Muscle of leg (tissue), 3 donors: ENCODE measurements at regions not wholly inside any gene's neighbourhood (a gene's known extent, or its start where the extent isn't known, plus 50 kb on each side); places are given as distances from the start of the nearest gene placed in this dataset.
"Not testable (repeated sequence)": the region's sequence is repeated elsewhere in the genome, so short reads cannot be mapped to it uniquely, and the experiment has no call there.

Experiments used
- DNase-seq: peaks from one replicate; pipeline ENCODE4 v3.0.0; 2013
- H3K27ac ChIP-seq: one replicate; pipeline ENCODE4 v1.5.1; 2013; ENCODE audit warnings: mild to moderate bottlenecking, low read length, control low read depth
- H3K27me3 ChIP-seq: one replicate; pipeline ENCODE4 v1.6.1; 2013; ENCODE audit warnings: low read length; ENCODE audit not compliant: control insufficient read depth, insufficient read depth
- H3K36me3 ChIP-seq: one replicate; pipeline ENCODE4 v1.6.1; 2013; ENCODE audit warnings: low read length; ENCODE audit not compliant: control insufficient read depth, insufficient read depth
- H3K4me1 ChIP-seq: one replicate; pipeline ENCODE4 v1.6.1; 2013; ENCODE audit warnings: low read length; ENCODE audit not compliant: control insufficient read depth, insufficient read depth
- H3K4me3 ChIP-seq: one replicate; pipeline ENCODE4 v1.5.1; 2013; ENCODE audit warnings: low read length, control low read depth
- H3K9me3 ChIP-seq: replicated peaks from 2 replicates; pipeline ENCODE4 v1.6.1; 2013; ENCODE audit warnings: low read depth, low read length; ENCODE audit not compliant: control insufficient read depth
- WGBS: methylation state at CpG from one replicate; pipeline ENCODE4 v1.1.5; 2013; ENCODE audit warnings: missing lambda C conversion rate; ENCODE audit not compliant: insufficient coverage; 5-methylcytosine and 5-hydroxymethylcytosine counted together

DNA sequence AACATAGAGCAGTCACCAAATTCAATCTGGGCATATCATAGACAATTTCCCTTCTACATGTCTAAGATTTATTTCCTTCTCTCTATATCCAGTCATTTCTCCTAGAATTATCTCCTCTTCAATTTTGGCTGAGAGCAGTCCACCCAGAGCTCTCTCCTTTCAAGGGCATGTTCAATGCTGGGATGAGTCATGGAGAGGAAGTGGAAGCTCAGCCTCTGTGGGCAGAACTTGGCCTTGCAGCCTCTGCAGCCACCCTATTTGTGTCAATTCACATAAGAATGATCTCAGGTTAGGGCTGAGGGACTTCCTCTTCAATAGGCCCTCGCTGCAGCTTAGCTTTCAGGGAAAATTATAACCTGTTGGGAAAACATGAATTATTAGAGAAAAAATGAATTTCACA lies 560.8 kb downstream of the POM121L12 start:
- no peak for DNase-seq
- WGBS, result no CpG with 5 or more reads among the region's 1 CpG

DNA sequence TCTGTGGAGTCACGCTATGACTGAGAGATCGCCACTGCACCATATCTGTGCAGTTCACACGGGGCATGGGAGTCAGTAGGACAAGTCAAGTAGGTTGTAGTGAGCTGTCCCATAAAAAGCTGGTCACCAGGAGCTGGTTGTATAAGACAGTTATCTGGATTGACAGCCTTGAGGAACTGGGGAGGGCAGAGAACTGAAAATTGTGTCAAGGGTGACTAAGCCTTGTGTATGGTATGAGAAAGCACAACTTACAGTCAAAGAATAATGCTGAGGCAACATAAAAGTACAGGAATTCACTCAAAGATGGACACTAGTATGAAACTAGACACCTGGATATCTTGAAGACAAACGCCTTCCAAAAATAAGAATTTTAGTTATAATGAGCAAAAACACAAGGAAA lies 564.9 kb downstream of the POM121L12 start:
- Histone ChIP-seq H3K36me3 (no peaks in the 10 kb centered on the region), H3K9me3 (no peaks in the 10 kb centered on the region), H3K4me3 (no peak overlapping the region), H3K4me1 (no peaks in the 10 kb centered on the region), H3K27me3 (no peaks in the 10 kb centered on the region), H3K27ac (no peak overlapping the region)
- DNase-seq, result no peak
- 100% methylated on average over 2 of the region's 4 CpGs for WGBS

More for the DNA sequence above, 560.8 kb downstream of the POM121L12 start:
- Histone ChIP-seq H3K36me3 (no peaks in the 10 kb centered on the region), H3K27me3 (no peaks in the 10 kb centered on the region), H3K4me1 (no peaks in the 10 kb centered on the region), H3K27ac (no peak overlapping the region), H3K9me3 (no peaks in the 10 kb centered on the region), H3K4me3 (no peak overlapping the region)

DNA sequence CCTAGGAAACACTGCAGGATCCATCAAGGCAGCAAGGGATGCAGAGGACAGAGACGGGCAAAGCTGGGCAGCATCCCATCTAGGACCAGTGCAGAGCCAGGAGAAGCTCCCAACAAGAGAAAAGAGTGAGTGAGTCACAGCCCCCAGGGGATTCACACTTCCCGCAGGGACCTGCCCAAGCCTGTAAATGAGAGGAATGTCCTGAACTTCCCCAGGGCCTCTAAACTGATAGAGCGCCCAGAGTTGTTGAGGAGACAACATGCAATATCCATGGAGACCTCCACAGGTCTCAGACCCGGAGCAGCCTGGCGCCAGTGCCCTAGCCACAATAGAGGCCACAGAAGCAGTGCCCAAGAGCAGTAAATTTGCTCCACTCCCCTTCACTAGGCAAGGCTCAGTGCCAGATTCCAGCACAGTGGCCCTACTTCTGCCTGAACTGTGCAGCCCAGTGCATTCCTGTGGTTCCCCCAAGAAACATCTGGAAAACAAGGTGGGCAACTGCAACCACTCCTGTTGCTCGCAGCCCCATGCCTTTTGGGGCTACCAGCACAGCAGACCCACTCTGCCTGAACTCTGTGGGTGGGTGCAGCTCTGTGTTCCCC lies 567.5 kb downstream of the POM121L12 start:
- H3K4me3 ChIP-seq, result no peak overlapping the region

DNA sequence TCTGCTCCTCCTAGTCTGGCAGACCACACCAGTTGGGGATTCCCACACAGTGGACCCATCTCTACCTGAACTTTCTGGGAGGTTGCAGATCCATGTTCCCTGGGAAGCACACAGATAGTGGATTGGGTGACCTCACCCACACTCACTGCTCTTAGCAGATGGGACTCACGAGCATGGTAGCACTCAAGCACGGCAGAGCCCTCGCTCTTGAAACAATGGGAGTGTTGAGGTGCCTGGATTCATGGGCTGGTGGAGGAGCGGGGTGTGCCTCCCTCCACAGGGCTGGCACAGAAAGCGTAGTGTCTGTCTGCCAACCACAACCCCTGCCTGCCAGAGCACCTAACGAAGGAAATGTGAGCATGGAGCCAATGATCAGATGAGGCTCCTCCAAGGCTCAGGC lies 568.0 kb downstream of the POM121L12 start:
- 94% methylated on average over 5 of the region's 6 CpGs for WGBS
- DNase-seq, result no peak
- H3K9me3 ChIP-seq, result no peaks in the 10 kb centered on the region
- no peaks in the 10 kb centered on the region for H3K36me3 ChIP-seq
- no peaks in the 10 kb centered on the region for H3K27me3 ChIP-seq
- H3K4me3 ChIP-seq, result no peak overlapping the region
- no peak overlapping the region for H3K27ac ChIP-seq
- H3K4me1 ChIP-seq, result no peaks in the 10 kb centered on the region

More for the DNA sequence above, 567.5 kb downstream of the POM121L12 start:
- 78% methylated on average over 5 of the region's 6 CpGs for WGBS
- H3K36me3 ChIP-seq, result no peaks in the 10 kb centered on the region
- H3K27me3 ChIP-seq, result no peaks in the 10 kb centered on the region
- H3K27ac ChIP-seq, result no peak overlapping the region
- no peaks in the 10 kb centered on the region for H3K9me3 ChIP-seq
- no peak for DNase-seq
- H3K4me1 ChIP-seq, result no peaks in the 10 kb centered on the region

DNA sequence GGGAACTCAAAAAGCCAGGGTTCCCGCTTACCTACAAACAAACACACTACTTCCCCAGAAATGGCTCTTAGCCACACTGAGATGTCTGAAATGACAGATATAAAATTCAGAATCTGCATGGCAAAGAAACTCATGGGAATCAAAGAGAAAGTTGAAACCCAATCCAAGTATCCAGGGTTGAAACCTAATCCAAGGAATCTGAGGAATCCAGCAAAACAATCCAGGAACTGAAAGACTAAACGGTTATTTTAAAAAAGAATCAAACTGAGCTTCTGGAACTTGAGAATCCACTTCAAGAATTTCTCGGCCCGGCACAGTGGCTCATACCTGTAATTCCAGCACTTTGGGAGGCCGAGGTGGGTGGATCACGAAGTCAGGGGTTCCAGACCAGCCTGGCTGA lies 568.8 kb downstream of the POM121L12 start:
- no peaks in the 10 kb centered on the region for H3K4me1 ChIP-seq
- WGBS, result no CpG with 5 or more reads among the region's 6 CpGs

DNA sequence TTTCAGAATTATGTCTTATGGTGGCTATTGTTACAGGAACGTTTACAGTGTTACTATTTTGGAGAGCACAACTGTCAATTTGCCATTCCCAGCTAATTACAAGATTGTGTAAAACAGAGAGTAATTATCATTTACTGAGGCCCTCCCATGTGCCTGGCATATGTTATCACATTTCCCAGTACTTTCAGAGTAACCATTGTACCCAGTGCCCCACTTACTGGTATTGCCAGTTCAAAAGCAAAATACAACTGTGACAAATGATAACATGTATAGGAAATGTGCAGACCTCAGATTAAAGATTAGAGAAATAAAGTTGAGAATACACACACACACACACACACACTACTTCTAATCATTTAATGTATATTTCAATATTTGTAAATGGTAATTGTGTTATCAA lies 572.5 kb downstream of the POM121L12 start:
- WGBS, result no CpG with 5 or more reads among the region's 1 CpG
- H3K36me3 ChIP-seq, result no peaks in the 10 kb centered on the region
- H3K27ac ChIP-seq, result no peak overlapping the region
- no peak for DNase-seq
- H3K27me3 ChIP-seq, result no peaks in the 10 kb centered on the region
- H3K4me1 ChIP-seq, result no peaks in the 10 kb centered on the region
- H3K4me3 ChIP-seq, result no peak overlapping the region
- H3K9me3 ChIP-seq, result no peaks in the 10 kb centered on the region

More for the DNA sequence above, 568.8 kb downstream of the POM121L12 start:
- Histone ChIP-seq H3K9me3 (no peaks in the 10 kb centered on the region), H3K36me3 (no peaks in the 10 kb centered on the region), H3K4me3 (no peak overlapping the region), H3K27ac (no peak overlapping the region), H3K27me3 (no peaks in the 10 kb centered on the region)
- DNase-seq, result peak; percentile 3

DNA sequence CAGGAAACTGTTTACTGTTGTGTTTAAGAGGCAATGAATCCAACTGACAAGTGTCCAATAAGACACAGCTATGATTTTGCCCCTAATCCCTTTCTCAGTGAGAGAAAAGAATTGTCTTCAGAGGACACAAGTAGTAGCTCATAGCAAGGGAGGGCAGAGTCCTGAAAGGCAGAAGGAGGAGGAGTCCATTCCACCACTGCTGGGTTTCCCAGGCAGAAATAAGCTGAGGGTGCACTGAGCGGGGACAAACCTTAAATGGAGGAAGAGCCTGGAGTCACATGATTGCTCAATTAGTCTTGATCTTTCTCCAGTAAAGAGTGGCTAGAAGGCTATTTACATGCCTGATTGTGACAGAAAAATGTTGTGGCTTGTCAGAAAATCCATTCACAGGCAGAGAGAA lies 573.8 kb downstream of the POM121L12 start:
- no CpG with 5 or more reads among the region's 1 CpG for WGBS
- Histone ChIP-seq H3K4me3 (no peak overlapping the region), H3K27ac (no peak overlapping the region)

DNA sequence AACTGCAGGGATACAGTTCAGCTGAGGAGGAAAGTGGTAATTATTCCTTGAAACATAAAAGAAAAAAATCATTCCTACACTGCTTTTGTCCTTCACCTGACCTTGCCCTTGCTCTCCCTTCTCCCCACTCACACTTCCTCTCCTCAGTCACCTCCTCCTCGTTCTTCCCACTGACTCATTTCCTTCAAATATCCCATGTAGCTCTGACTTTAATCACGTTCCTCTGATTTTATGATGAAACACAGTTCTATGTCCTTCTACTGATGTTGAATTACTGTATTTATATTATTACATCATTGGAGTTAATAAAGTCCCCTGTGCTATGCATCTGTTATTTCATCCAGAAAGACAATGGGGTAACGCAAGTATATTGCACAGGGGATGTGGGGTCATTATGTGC lies 575.6 kb downstream of the POM121L12 start:
- no peaks in the 10 kb centered on the region for H3K36me3 ChIP-seq
- no peaks in the 10 kb centered on the region for H3K4me1 ChIP-seq
- DNase-seq, result no peak
- no CpG with 5 or more reads among the region's 3 CpGs for whole genome bisulfite sequencing
- H3K9me3 ChIP-seq, result no peaks in the 10 kb centered on the region
- no peaks in the 10 kb centered on the region for H3K27me3 ChIP-seq
- H3K27ac ChIP-seq, result no peak overlapping the region
- H3K4me3 ChIP-seq, result no peak overlapping the region

More for the DNA sequence above, 573.8 kb downstream of the POM121L12 start:
- no peaks in the 10 kb centered on the region for H3K36me3 ChIP-seq
- H3K27me3 ChIP-seq, result no peaks in the 10 kb centered on the region
- no peaks in the 10 kb centered on the region for H3K9me3 ChIP-seq
- H3K4me1 ChIP-seq, result no peaks in the 10 kb centered on the region
- no peak for DNase-seq

DNA sequence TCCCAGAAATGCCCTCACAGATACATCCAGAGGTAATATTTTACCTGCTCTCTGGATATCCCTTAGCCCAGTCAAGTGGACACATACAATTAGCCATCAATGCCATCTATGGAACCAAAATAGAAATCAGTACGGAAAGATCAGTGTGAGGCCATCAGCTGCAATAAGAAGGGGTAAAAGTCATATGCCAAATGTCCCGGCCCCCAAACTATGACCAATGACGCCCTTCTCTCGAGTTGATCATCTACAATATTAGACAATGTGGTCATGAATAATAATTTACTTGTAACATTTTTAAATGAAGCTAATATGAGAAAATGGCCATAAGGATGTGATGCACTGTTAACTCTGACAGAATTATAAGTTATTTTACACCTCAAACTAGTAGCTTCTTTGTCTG lies 588.9 kb downstream of the POM121L12 start:
- WGBS, result no CpG with 5 or more reads among the region's 4 CpGs
- Histone ChIP-seq H3K27me3 (no peaks in the 10 kb centered on the region), H3K4me1 (no peaks in the 10 kb centered on the region), H3K9me3 (no peaks in the 10 kb centered on the region), H3K4me3 (no peak overlapping the region), H3K36me3 (no peaks in the 10 kb centered on the region), H3K27ac (no peak overlapping the region)
- DNase-seq, result no peak

DNA sequence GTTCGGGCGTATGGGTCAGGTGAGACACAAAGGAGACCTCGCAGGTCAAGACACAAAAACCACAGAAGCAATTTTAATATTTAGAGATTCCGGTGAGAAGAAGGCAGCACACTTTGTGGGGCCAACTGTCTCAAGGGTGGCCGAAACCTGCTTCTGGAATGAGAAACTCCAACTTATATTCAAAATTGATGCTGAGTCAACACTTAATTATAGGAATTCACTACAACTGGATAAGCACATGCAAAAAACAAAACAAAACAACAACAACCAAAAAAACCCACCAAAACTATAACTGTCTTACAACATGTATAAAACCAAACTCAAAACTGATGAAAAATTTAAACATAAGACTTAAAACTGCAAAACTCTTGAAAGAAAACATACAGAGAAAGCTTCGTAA lies 593.3 kb downstream of the POM121L12 start:
- Histone ChIP-seq H3K4me3 (no peak overlapping the region), H3K36me3 (no peaks in the 10 kb centered on the region), H3K27ac (no peak overlapping the region), H3K4me1 (no peaks in the 10 kb centered on the region), H3K27me3 (no peaks in the 10 kb centered on the region), H3K9me3 (no peaks in the 10 kb centered on the region)
- WGBS, result 40% methylated on average over 1 of the region's 6 CpGs
- no peak for DNase-seq

DNA sequence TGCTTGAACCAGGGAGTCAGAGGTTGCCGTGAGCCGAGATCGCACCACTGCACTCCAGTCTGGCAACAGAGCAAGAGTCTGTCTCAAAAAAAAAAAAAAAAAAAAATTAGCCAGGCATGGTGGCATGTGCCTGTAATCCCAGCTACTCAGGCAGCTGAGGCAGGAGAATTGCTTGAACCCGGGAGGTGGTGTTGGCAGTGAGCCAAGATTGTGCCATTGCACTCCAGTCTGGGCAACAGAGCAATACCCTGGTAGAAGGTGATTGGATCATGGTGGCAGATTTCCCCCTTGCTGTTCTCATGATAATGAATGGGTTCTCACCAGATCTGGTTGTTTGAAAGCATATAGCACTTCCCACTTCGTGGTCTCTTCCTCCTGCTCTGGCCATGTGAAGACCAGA lies 599.8 kb downstream of the POM121L12 start:
- not testable (repeated sequence) for H3K36me3 ChIP-seq, H3K27me3 ChIP-seq, H3K9me3 ChIP-seq, H3K4me3 ChIP-seq, DNase-seq, H3K4me1 ChIP-seq, H3K27ac ChIP-seq
- no CpG with 5 or more reads among the region's 5 CpGs for WGBS
